CD4-positive, alpha-beta T cell treated with Interleukin-15 for 1 hour (primary cell): ENCODE measurements at regions not wholly inside any gene's neighbourhood (a gene's known extent, or its start where the extent isn't known, plus 50 kb on each side); places are given as distances from the start of the nearest gene placed in this dataset.

Experiments used
- DNase-seq: peaks from one replicate; pipeline ENCODE4 v3.0.0-alpha.2; 2020

DNA sequence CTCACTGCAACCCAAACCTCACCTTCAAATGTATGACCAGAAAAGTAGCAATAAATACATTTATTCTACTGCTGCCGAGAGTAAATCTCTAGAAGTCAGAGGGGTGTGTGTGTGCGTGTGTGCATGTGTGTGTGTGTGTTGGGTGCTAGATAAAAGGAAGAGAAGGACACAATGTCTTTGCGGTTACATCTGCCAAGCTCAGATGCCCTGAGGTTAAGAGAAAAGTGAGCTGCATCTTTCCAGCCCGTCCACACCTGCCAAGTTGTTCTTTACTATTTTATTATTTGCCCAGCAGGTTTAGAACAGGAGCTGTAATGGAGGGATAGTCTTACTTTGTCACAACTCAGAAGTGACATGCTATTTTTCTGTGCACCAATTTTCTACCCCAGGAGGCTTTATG is 54.5 kb upstream of the ANKFN1 start:
- DNase-seq: no peak

DNA sequence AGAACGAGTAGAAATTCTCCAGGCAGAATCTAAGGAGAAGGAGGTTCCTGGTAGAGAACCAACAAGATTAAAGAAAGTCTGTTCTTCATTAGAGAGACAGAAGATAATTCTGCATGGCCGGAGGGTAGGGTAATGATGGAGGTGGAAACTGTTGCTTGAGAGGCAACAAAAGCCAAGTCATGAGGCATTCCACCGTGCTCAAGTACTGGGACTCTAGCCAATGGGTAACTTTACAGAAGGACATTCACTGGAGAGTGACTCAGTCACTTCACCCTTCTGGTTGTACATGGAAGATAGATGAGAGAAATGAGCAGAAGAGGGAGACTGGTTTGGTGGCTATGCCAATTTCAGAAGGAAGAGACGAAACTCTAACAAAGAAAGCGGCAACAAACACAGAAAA is 53.6 kb upstream of the ANKFN1 start:
- no peak for DNase-seq
